Rectal smooth muscle tissue (tissue), 1 donor: ENCODE measurements at regions not wholly inside any gene's neighbourhood (a gene's known extent, or its start where the extent isn't known, plus 50 kb on each side); places are given as distances from the start of the nearest gene placed in this dataset.

ENCODE experiments used
- H3K27ac ChIP-seq: one replicate; pipeline ENCODE4 v1.7.0; 2013; ENCODE audit warnings: low read depth, low read length, inconsistent platforms
- H3K27me3 ChIP-seq: one replicate; pipeline ENCODE4 v1.7.0; 2013; ENCODE audit warnings: low read length; ENCODE audit not compliant: control insufficient read depth, insufficient read depth
- H3K36me3 ChIP-seq: one replicate; pipeline ENCODE4 v1.7.0; 2013; ENCODE audit warnings: low read length; ENCODE audit not compliant: control insufficient read depth, insufficient read depth
- H3K4me1 ChIP-seq: one replicate; pipeline ENCODE4 v1.7.0; 2013; ENCODE audit warnings: low read length; ENCODE audit not compliant: control insufficient read depth, insufficient read depth
- H3K4me3 ChIP-seq: one replicate; pipeline ENCODE4 v1.7.0; 2013; ENCODE audit warnings: low read length
- H3K9ac ChIP-seq: one replicate; pipeline ENCODE4 v1.7.0; 2013; ENCODE audit warnings: low read length

DNA sequence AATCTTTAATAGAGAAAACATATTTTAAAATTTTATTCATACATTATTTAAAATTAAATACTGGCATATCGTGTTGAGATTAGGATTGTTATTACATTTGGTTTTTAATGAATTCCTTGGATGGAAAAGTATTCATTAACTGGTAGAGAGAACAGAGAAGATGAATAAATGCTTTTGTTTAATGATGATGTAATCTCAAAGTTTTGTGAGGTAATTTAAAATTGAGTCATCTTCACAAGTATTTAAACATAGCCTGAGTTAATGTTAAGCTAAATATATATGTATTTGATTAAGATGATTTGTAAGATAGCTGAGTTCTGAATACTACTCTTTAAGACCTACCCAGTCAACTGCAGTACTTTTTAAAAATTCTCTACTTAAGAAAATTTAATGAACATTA is 713.4 kb upstream of the VRK2 start:
- no peaks in the 10 kb centered on the region for H3K4me1 ChIP-seq
- no peak overlapping the region for H3K27ac ChIP-seq
- no peaks in the 10 kb centered on the region for H3K36me3 ChIP-seq
- no peak overlapping the region for H3K9ac ChIP-seq
- no peak overlapping the region for H3K4me3 ChIP-seq
- H3K27me3 ChIP-seq, result no peaks in the 10 kb centered on the region

DNA sequence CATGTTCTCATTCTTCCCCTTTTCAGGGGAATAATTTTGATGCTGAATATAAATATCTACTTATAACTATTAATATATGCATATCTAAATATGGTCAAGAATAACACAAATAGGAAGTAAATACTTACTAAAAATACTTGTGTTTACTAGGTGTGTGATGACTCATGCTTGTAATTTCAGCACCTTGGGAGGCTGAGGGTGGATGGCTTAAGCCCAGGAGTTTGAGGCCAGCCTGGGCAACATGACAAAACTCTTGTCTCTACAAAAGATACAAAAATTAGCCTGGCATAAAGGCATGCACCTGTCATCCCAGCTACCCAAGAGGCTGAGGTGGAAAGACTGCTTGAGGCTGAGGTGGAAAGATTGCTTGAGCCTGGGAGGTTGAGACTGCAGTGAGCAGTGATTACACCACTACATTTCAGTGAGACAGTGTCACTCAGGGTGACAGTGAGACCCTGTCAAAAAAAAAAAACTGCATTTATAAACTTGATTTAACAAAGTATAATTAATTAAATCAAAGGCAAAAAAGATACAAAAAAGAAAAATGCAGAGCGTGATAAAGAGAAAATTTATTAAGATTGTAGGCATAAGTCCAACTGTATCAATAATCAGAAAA is 703.1 kb upstream of the VRK2 start:
- Histone ChIP-seq H3K27me3 (no peaks in the 10 kb centered on the region), H3K36me3 (no peaks in the 10 kb centered on the region), H3K4me3 (no peak overlapping the region)

DNA sequence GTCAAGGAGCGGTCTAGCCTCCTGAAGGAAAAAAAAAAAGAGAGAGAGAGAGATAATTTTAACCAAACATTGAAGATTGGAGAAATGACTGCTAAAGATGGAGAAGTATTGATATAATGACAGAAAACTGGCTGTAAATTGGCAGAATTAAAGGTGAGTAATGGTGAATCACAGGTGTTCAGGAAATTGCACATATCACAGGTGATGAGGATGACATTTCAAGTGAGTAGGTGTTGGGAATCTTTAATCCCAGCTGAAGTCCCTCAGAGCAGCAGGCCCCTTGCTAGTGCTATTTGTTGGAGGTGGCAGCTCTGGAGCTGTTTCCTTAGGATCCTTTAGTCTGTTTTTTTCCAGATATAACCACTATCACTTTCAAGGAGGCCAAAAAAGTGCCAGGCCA is 678.4 kb upstream of the VRK2 start:
- Histone ChIP-seq H3K27me3 (no peaks in the 10 kb centered on the region), H3K4me1 (no peaks in the 10 kb centered on the region), H3K36me3 (no peaks in the 10 kb centered on the region), H3K4me3 (no peak overlapping the region), H3K27ac (no peak overlapping the region), H3K9ac (no peak overlapping the region)

More for the DNA sequence above, 703.1 kb upstream of the VRK2 start:
- H3K27ac ChIP-seq, result no peak overlapping the region
- no peak overlapping the region for H3K9ac ChIP-seq
- no peaks in the 10 kb centered on the region for H3K4me1 ChIP-seq

DNA sequence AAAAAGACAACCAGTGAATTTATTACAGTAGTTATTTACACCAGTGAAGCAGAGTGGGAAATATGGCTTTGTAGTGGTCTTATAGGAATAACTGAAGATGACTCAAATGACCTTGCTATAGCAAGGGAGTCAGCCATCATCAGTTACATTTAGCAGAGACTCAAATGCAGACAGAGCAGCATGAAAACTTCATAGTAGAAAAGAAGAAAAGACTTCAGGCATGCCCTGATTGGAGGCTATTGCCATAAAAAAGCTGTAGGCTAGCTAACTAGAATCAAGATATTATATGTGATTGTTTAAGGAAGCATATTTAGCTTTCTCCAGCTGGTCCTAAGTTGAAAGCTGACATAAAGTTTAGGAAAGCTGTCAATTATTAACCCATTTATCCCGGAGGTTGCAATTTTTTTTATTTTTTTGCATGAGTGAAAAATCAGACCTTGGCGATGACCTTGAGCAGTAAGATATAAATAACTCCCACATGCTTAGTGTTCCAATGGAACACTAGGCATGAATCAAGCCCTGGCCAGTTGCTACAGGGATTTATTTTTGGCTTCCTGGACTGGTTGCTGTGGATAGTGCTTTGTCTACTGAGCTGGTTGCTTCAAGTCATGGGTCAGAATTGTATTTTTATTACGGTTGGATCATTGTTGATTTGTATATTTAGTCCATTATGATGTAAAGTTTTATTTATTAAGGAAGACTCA is 675.6 kb upstream of the VRK2 start:
- H3K4me3 ChIP-seq, result no peak overlapping the region

DNA sequence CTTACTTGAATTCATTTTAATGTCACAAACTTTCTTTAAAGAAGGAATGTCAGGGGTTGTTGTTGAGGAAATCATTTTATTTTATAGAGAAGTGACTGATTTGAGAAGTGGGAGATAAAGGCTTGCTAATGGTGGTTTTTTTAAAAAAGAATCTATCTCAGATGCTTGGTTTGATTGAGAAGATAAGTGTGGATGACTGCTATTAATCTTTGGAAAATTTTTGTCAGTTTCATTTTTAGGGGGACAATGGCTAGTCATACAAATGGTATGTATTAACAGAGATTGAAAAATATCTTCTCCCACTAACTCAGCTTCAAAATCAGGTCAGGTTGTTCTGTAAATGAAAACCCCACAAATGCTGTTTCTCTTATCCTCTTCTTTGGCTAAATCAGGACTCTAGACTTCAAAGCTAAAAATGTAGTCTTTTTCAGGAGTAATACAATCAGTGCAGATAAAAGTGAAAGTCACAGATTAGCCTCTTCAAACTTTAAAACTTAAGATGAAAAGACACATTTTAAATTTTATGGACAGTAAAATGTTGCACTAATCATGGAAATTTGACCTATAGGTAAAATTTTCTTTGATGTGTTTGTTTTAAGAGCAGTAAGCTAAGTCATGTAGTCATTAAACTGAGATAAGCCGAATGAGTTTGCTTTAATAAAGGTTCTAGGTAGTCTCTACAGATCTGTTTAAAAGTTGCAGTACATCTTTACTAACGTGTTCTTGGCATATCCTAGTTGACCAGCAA is 674.2 kb upstream of the VRK2 start:
- no peak overlapping the region for H3K4me3 ChIP-seq
- H3K36me3 ChIP-seq, result no peaks in the 10 kb centered on the region
- no peaks in the 10 kb centered on the region for H3K4me1 ChIP-seq
- no peak overlapping the region for H3K9ac ChIP-seq
- no peak overlapping the region for H3K27ac ChIP-seq
- no peaks in the 10 kb centered on the region for H3K27me3 ChIP-seq

More for the DNA sequence above, 675.6 kb upstream of the VRK2 start:
- H3K27me3 ChIP-seq, result no peaks in the 10 kb centered on the region
- H3K9ac ChIP-seq, result no peak overlapping the region
- no peaks in the 10 kb centered on the region for H3K4me1 ChIP-seq
- no peaks in the 10 kb centered on the region for H3K36me3 ChIP-seq
- H3K27ac ChIP-seq, result no peak overlapping the region

DNA sequence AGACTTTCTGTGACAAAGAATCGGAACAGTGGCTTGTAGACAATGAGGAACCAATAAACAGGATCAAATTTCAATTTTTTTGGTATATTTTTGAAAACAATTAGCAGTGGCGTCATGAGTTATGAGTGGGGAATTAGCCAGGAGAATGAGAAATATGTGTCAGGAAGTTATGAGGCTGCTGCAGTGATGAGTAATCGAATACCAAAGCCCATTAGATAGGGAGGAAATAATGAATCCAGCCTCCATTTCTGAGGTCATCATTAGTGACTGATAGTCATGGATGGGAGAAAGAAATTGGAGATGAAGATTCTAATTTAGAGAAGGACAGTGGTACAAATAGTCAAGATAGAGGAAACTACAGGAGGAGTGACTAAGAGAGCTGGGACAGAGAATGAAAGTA is 673.1 kb upstream of the VRK2 start:
- H3K4me3 ChIP-seq, result no peak overlapping the region
- H3K27ac ChIP-seq, result no peak overlapping the region
- H3K9ac ChIP-seq, result no peak overlapping the region
- no peaks in the 10 kb centered on the region for H3K36me3 ChIP-seq
- no peaks in the 10 kb centered on the region for H3K4me1 ChIP-seq
- H3K27me3 ChIP-seq, result no peaks in the 10 kb centered on the region

DNA sequence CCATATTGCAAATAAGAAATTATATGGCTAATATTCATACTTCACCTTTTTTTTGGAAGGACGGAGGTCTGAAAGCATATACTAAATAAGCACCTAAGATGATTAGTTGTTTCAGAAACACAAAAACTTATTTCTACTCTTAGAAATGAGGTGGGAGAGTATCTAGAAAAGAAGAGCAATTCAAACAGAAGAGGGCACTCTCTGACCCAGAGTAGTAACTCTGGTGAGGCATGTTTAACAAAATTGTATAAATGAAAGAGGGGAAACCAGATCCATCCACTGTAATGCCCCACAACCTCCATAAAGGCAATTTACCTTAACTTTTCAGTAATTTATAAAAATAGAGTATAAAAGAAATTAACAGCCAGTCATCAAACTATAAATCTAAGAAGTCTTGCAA is 669.6 kb upstream of the VRK2 start:
- Histone ChIP-seq H3K27ac (no peak overlapping the region), H3K36me3 (no peaks in the 10 kb centered on the region), H3K27me3 (no peaks in the 10 kb centered on the region), H3K4me3 (no peak overlapping the region), H3K9ac (no peak overlapping the region), H3K4me1 (no peaks in the 10 kb centered on the region)

DNA sequence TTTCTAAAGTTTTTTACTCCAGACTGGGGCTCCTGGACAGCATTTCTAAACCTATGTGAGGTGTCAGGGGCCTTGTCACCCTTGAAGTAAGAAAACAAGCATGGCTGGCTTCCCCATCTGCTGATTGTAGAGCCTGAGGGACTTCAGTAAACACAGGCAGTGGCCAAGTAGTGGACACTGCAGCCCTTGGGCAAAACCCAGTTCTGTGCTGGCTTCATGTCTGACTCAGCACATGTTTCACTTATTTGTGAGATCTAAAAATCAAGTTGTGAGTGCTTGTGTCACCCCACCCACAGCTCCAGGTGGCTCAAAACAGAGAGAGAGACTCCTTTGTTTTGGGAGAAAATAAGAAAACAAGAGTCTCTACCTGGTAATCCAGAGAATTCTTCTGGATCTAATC is 660.3 kb upstream of the VRK2 start:
- no peaks in the 10 kb centered on the region for H3K27me3 ChIP-seq
- no peaks in the 10 kb centered on the region for H3K36me3 ChIP-seq
- H3K9ac ChIP-seq, result no peak overlapping the region
- no peak overlapping the region for H3K27ac ChIP-seq
- no peak overlapping the region for H3K4me3 ChIP-seq
- no peaks in the 10 kb centered on the region for H3K4me1 ChIP-seq

DNA sequence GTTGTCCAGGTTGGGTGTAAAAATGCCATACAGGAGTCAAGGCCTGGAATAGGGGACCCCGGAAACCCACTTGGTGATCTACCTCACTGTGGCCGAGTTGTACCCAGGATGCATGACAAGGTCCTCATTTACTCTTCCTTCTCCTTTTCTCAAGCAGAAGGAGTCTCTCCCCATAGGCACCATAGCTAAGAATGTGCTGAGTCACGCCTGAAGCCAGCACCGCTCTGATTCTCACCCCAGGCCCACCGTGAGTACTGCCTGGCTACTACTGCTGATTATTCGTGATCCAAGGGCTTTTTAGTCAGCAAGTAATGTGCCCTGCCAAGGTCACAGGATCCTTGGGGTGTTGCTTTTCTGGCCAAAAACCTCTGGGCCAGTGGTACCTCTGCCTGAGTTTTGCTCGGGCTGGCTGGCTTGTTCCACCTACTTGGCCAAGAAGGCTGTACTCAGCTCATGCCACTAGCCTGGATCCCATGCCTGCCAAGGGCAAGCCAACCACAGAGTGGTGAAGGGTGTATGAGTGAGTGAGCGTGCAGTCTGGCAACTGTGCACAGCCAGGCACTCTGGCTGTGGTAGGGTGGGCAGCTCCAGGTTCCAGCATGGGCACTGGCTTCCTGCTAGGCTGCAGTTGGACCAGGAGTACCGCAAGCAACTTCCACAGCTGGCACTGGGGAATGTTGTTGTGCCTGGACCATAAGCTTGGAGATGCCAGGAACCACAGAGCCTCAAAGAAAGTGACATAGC is 650.1 kb upstream of the VRK2 start:
- H3K27ac ChIP-seq, result no peak overlapping the region
- no peak overlapping the region for H3K9ac ChIP-seq
- H3K27me3 ChIP-seq, result no peaks in the 10 kb centered on the region
- H3K4me3 ChIP-seq, result no peak overlapping the region
- no peaks in the 10 kb centered on the region for H3K36me3 ChIP-seq
- H3K4me1 ChIP-seq, result no peaks in the 10 kb centered on the region

DNA sequence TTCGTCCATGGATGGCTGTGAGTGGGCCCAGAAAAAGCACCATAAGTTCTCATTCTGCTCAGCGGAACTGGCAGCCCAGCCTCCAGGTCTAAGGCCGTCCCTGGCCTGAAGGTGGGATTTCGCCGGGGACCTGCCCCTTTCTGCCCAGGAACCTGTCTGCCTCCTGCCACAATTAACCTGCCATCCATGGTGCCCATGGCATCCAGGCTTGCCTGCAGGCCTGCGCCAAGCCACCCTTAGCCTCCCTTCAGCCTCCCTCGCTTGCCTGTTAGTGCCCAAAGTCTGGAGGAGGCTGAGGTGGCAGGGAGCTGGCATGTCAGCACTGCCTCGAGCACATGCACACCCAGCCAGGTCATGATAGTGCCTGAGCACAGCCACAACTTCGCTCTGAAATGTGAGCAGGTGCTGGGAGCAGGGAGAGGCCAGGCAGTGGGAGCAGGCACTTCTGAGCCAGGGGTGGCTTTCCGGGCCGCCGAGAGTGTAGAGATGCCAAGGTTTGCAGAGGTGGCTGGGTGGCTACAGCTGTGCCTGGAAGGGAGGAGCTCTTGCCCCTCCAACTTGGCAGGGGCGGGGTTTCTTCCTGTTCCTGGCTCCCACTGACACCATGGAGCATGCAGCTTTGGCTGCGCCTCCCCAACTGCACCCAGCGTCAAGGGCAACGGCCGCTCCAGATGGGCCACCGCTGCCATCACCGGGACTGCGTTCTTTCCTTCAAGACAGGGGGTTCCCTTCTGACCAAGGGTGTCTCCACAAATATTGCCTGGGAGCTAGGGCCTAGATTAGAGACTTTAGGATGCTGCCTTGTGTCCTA is 648.9 kb upstream of the VRK2 start:
- no peaks in the 10 kb centered on the region for H3K36me3 ChIP-seq
- no peak overlapping the region for H3K9ac ChIP-seq
- no peaks in the 10 kb centered on the region for H3K4me1 ChIP-seq
- H3K27ac ChIP-seq, result no peak overlapping the region
- H3K27me3 ChIP-seq, result no peaks in the 10 kb centered on the region
- no peak overlapping the region for H3K4me3 ChIP-seq

DNA sequence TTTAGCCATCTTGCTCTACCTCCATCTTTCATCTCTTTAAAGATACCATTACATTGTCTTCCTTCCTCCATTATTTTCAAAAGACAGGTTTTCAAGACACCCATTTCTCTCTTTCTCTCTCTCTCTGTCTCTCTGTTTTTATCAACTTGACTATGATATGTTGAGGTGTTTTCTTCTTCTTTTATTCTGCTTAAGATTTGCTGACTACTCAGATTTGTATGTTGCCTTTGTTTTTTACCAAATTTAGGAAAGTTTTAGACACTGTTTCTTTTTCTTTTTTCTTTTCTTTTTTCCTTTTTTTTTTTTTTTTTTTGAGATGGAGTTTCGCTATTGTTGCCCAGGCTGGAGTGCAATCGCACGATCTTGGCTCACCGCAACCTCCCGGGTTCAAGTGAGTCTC is 647.5 kb upstream of the VRK2 start:
- H3K27ac ChIP-seq, result no peak overlapping the region
- H3K9ac ChIP-seq, result no peak overlapping the region
- H3K36me3 ChIP-seq, result no peaks in the 10 kb centered on the region
- no peaks in the 10 kb centered on the region for H3K27me3 ChIP-seq
- no peak overlapping the region for H3K4me3 ChIP-seq
- H3K4me1 ChIP-seq, result no peaks in the 10 kb centered on the region

DNA sequence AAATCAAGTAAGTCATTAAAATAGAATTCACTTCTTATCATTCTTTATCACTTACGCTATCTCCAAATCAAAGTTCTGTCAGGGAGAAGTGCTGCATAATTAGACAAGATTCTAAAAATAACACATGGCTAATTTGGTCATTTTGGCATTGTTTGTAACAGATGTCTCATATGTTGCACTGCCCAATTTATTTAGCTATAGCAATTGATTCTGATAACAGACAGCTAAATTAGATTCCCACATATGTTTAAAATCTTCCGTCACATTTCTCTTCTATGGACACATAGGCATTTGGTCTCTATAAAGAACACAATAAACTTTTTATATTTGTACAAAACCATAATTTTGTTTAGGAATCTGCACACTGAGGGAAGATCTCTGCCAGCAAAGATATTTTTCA is 644.5 kb upstream of the VRK2 start:
- Histone ChIP-seq H3K4me3 (no peak overlapping the region), H3K27me3 (no peaks in the 10 kb centered on the region), H3K4me1 (no peaks in the 10 kb centered on the region), H3K27ac (no peak overlapping the region), H3K9ac (no peak overlapping the region), H3K36me3 (no peaks in the 10 kb centered on the region)
